CD14-positive monocyte (primary cell): ENCODE measurements at regions not wholly inside any gene's neighbourhood (a gene's known extent, or its start where the extent isn't known, plus 50 kb on each side); places are given as distances from the start of the nearest gene placed in this dataset.
"Not testable (repeated sequence)": the region's sequence is repeated elsewhere in the genome, so short reads cannot be mapped to it uniquely, and the experiment has no call there.

Experiments used
- DNase-seq, 3 donors: peaks; one replicate each; pipeline ENCODE4 v3.0.0-alpha.2; 2011 to 2022
- H2AFZ ChIP-seq: 2 replicates; pipeline ENCODE4 v1.6.0; 2012; ENCODE audit warnings: mild to moderate bottlenecking, low read depth, low read length, inconsistent platforms; ENCODE audit not compliant: insufficient read depth, poor library complexity, severe bottlenecking
- H3K27ac ChIP-seq, 2 donors: 1 replicate in 1 of 2; 2 replicates in 1 of 2; pipeline ENCODE4 v1.5.1; 2012 to 2013; ENCODE audit warnings: low read length in 2 of 2, control low read depth in 1 of 2, inconsistent platforms in 1 of 2, low read depth in 1 of 2, mild to moderate bottlenecking in 1 of 2
- H3K27me3 ChIP-seq, 2 donors: one replicate each; pipeline versions ENCODE4 v1.6.0 to v1.6.1; 2011 to 2013; ENCODE audit warnings: low read length in 2 of 2; ENCODE audit not compliant: control insufficient read depth in 2 of 2, insufficient read depth in 2 of 2
- H3K36me3 ChIP-seq, 2 donors: replicated peaks in 1 of 2; 1 replicate in 1 of 2; 2 replicates in 1 of 2; pipeline versions ENCODE4 v1.5.1 to v1.6.1; 2012 to 2013; ENCODE audit warnings: low read length in 2 of 2, control low read depth in 1 of 2, inconsistent platforms in 1 of 2, mild to moderate bottlenecking in 1 of 2; ENCODE audit not compliant: insufficient read depth in 2 of 2, control insufficient read depth in 1 of 2
- H3K4me1 ChIP-seq, 2 donors: 1 replicate in 1 of 2; 2 replicates in 1 of 2; pipeline versions ENCODE4 v1.5.1 to v1.6.1; 2012 to 2013; ENCODE audit warnings: low read length in 2 of 2, control low read depth in 1 of 2, inconsistent platforms in 1 of 2, mild to moderate bottlenecking in 1 of 2, moderate library complexity in 1 of 2; ENCODE audit not compliant: insufficient read depth in 2 of 2, control insufficient read depth in 1 of 2
- H3K4me2 ChIP-seq: replicated peaks from 2 replicates; pipeline ENCODE3; 2012; ENCODE audit warnings: low read length, moderate library complexity, mild to moderate bottlenecking; ENCODE audit not compliant: poor library complexity, severe bottlenecking; ENCODE audit errors: extremely low read depth
- H3K4me3 ChIP-seq, 3 experiments: fragments of 200-600 bp in 1 of 3; sonication (generic) in 1 of 3; replicated peaks in 1 of 3; 1 replicate in 2 of 3; 2 replicates in 1 of 3; pipeline ENCODE4 v1.5.1; 2011 to 2013; ENCODE audit warnings: low read length in 3 of 3, mild to moderate bottlenecking in 3 of 3, control low read depth in 2 of 3, low read depth in 2 of 3, inconsistent platforms in 1 of 3, moderate library complexity in 1 of 3
- H3K79me2 ChIP-seq: 2 replicates; pipeline ENCODE4 v1.6.0; 2012; ENCODE audit warnings: mild to moderate bottlenecking, control low read depth, inconsistent platforms, low read length, moderate library complexity; ENCODE audit not compliant: insufficient read depth
- H3K9ac ChIP-seq: 2 replicates; pipeline ENCODE4 v1.6.0; 2017; ENCODE audit warnings: low read length, mild to moderate bottlenecking; ENCODE audit not compliant: insufficient read depth, poor library complexity, severe bottlenecking
- H3K9me3 ChIP-seq, 2 donors: replicated peaks in 1 of 2; 1 replicate in 1 of 2; 2 replicates in 1 of 2; pipeline versions ENCODE4 v1.5.1 to v1.6.1; 2012 to 2013; ENCODE audit warnings: low read length in 2 of 2, control low read depth in 1 of 2; ENCODE audit not compliant: control insufficient read depth in 1 of 2, insufficient read depth in 1 of 2
- H4K20me1 ChIP-seq: 2 replicates; pipeline ENCODE4 v1.6.0; 2012; ENCODE audit warnings: mild to moderate bottlenecking, low read length, control low read depth, moderate library complexity; ENCODE audit not compliant: insufficient read depth
- H3K27ac Mint-ChIP-seq, 7 donors: one replicate each; pipeline ENCODE4 v1.8.0; 2020; ENCODE audit warnings: mild to moderate bottlenecking in 7 of 7, mixed read lengths in 7 of 7, moderate library complexity in 6 of 7, inconsistent platforms in 2 of 7
- H3K27me3 Mint-ChIP-seq, 3 donors: one replicate each; pipeline ENCODE4 v1.8.0; 2021 to 2022; ENCODE audit warnings: low read depth in 3 of 3, mild to moderate bottlenecking in 3 of 3, mixed read lengths in 3 of 3, moderate library complexity in 3 of 3, inconsistent platforms in 1 of 3
- H3K36me3 Mint-ChIP-seq, 2 donors: one replicate each; pipeline ENCODE4 v1.8.0; 2020; ENCODE audit warnings: mixed read lengths in 2 of 2, inconsistent platforms in 1 of 2, mild to moderate bottlenecking in 1 of 2
- H3K4me1 Mint-ChIP-seq: one replicate; pipeline ENCODE4 v1.8.0; 2020; ENCODE audit warnings: mild to moderate bottlenecking, mixed read lengths
- H3K4me3 Mint-ChIP-seq, 2 donors: one replicate each; pipeline ENCODE4 v1.8.0; 2020; ENCODE audit warnings: mild to moderate bottlenecking in 2 of 2, mixed read lengths in 2 of 2, moderate library complexity in 1 of 2
- H3K9me3 Mint-ChIP-seq, 7 donors: one replicate each; pipeline ENCODE4 v1.8.0; 2020 to 2022; ENCODE audit warnings: mixed read lengths in 7 of 7, mild to moderate bottlenecking in 6 of 7, moderate library complexity in 6 of 7, inconsistent platforms in 2 of 7
- WGBS: methylation state at CpG from one replicate; pipeline ENCODE4 v1.1.5; 2013; ENCODE audit warnings: missing lambda C conversion rate; ENCODE audit not compliant: insufficient coverage; 5-methylcytosine and 5-hydroxymethylcytosine counted together
- intact Hi-C, 2 donors: fragments of 100-400 bp; cut with micrococcal nuclease; formaldehyde crosslinking; loops; one replicate each; pipeline versions ENCODE4 v1.15.0 to v1.15.1; 2023
- TF ChIP-seq, protein P1 (sequence below): fragments of 200-600 bp; IDR thresholded peaks from one replicate; pipeline ENCODE4 v1.8.0; 2022; ENCODE audit warnings: antibody characterized with exemption, mild to moderate bottlenecking

DNA sequence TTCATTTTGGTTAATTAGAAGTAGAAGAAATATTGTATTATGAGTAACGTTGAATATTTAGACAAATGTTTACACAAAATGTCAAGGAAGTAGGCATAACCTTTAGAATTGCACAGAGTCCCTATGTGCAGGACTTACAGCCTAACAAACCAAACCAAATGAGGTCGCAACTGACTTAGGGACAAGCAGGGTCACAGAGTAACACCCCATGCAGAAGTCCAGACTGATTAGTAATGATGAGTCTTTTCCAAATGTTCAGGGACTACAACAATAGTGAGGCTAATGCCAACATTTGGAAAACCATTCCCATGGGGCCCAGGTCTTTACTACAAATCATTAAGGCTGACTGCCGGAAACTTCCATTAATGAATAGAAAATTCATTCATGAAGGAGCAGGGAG is 452.5 kb upstream of the CHAC2 start:
- H3K4me3 Mint-ChIP-seq, result no peak overlapping the region
- DNase-seq, result no peak
- H3K4me1 ChIP-seq, result no peaks in the 10 kb centered on the region
- no peak overlapping the region for H3K9ac ChIP-seq
- no peak overlapping the region for H3K4me3 ChIP-seq
- peaks cover 0 to 19% (median 5%) of the 10 kb centered on the region in 7 donors for H3K9me3 Mint-ChIP-seq
- H3K27ac Mint-ChIP-seq, result no peak overlapping the region
- TF ChIP-seq, protein P1, sequence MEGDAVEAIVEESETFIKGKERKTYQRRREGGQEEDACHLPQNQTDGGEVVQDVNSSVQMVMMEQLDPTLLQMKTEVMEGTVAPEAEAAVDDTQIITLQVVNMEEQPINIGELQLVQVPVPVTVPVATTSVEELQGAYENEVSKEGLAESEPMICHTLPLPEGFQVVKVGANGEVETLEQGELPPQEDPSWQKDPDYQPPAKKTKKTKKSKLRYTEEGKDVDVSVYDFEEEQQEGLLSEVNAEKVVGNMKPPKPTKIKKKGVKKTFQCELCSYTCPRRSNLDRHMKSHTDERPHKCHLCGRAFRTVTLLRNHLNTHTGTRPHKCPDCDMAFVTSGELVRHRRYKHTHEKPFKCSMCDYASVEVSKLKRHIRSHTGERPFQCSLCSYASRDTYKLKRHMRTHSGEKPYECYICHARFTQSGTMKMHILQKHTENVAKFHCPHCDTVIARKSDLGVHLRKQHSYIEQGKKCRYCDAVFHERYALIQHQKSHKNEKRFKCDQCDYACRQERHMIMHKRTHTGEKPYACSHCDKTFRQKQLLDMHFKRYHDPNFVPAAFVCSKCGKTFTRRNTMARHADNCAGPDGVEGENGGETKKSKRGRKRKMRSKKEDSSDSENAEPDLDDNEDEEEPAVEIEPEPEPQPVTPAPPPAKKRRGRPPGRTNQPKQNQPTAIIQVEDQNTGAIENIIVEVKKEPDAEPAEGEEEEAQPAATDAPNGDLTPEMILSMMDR, result no peak
- H3K27me3 Mint-ChIP-seq, result peaks cover 0 to 2% (median 0%) of the 10 kb centered on the region in 3 donors
- no peaks in the 10 kb centered on the region for H3K27me3 ChIP-seq
- no peak overlapping the region for H3K4me2 ChIP-seq
- H3K27ac ChIP-seq, result no peak overlapping the region
- H3K36me3 Mint-ChIP-seq, result no peaks in the 10 kb centered on the region
- H2AFZ ChIP-seq, result no peak overlapping the region
- WGBS, result no CpG with 5 or more reads among the region's 3 CpGs
- no peaks in the 10 kb centered on the region for H4K20me1 ChIP-seq
- intact Hi-C loops, result no loop called here
- H3K36me3 ChIP-seq, result no peaks in the 10 kb centered on the region
- H3K4me1 Mint-ChIP-seq, result no peaks in the 10 kb centered on the region
- H3K79me2 ChIP-seq, result no peaks in the 10 kb centered on the region
- H3K9me3 ChIP-seq, result peaks cover 0 to 11% of the 10 kb centered on the region in 2 donors

DNA sequence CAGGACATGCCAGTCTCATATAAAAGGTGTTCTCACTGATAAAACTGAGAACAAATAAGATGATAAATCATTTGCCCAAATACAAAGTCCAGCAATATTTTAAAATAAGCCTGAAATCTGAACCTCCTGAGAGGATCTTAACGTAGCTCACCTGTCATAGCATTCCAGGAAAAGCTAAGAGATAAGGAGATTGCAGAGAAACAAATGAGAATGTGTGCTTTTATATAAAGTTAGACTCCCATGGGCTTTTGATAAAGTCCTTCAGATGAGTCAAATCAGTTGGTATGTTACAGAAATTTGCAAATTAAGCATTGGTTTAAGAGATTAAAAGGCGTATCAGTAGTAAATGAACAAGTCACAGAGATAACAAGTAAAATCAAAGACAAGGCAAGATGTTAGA is 452.9 kb upstream of the CHAC2 start:
- H3K27ac ChIP-seq, result no peak overlapping the region
- H3K27me3 ChIP-seq, result no peaks in the 10 kb centered on the region
- DNase-seq, result no peak
- 100% methylated on average over 1 of the region's 2 CpGs for WGBS
- no peaks in the 10 kb centered on the region for H3K79me2 ChIP-seq
- H3K4me2 ChIP-seq, result no peak overlapping the region
- Mint-ChIP-seq H3K27me3 (peaks cover 0 to 2% (median 0%) of the 10 kb centered on the region in 3 donors), H3K27ac (no peak overlapping the region), H3K4me3 (no peak overlapping the region), H3K36me3 (no peaks in the 10 kb centered on the region), H3K9me3 (peaks cover 1 to 20% (median 5%) of the 10 kb centered on the region in 7 donors), H3K4me1 (no peaks in the 10 kb centered on the region)
- TF ChIP-seq, protein P1, result no peak
- H3K4me1 ChIP-seq, result no peaks in the 10 kb centered on the region
- no peaks in the 10 kb centered on the region for H4K20me1 ChIP-seq
- H3K9me3 ChIP-seq, result peaks cover 0 to 11% of the 10 kb centered on the region in 2 donors
- no peaks in the 10 kb centered on the region for H3K36me3 ChIP-seq
- intact Hi-C loops, result no loop called here
- no peak overlapping the region for H3K9ac ChIP-seq
- no peak overlapping the region for H2AFZ ChIP-seq
- no peak overlapping the region for H3K4me3 ChIP-seq

DNA sequence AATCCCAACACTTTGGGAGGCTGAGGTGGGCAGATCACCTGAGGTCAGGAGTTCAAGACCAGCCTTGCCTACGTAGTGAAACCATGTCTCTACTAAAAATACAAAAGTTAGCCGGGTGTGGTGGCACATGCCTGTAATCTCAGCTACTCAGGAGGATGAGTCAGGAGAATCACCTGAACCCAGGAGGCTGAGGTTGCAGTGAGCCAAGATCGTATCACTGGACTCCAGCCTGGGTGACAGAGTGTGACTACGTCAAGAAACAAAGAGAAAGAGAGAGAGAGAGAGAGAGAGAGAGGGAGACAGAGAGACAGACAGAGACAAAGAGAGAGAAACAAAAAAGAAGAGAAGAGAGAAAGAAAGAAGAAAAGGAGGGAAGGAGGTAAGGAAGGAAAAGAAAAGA is 454.0 kb upstream of the CHAC2 start:
- H3K79me2 ChIP-seq, H3K9ac ChIP-seq, H3K4me3 Mint-ChIP-seq, H4K20me1 ChIP-seq, H3K4me2 ChIP-seq, H3K4me1 Mint-ChIP-seq, H3K36me3 Mint-ChIP-seq, intact Hi-C loops, DNase-seq, H3K4me1 ChIP-seq, H3K27ac ChIP-seq, H3K27me3 ChIP-seq, H3K36me3 ChIP-seq, H2AFZ ChIP-seq, H3K27me3 Mint-ChIP-seq, H3K4me3 ChIP-seq: not testable (repeated sequence)
- Mint-ChIP-seq H3K27ac (peak overlapping the region in 1 of 7 donors; percentile 2), H3K9me3 (peaks cover 2 to 22% (median 5%) of the 10 kb centered on the region in 7 donors)
- WGBS, result 93% methylated on average over 2 of the region's 4 CpGs
- H3K9me3 ChIP-seq, result peaks cover 0 to 11% of the 10 kb centered on the region in 2 donors
